Ishikawa (cell line): ENCODE measurements at regions not wholly inside any gene's neighbourhood (a gene's known extent, or its start where the extent isn't known, plus 50 kb on each side); places are given as distances from the start of the nearest gene placed in this dataset.

Experiments used
- TEAD4 ChIP-seq: IDR thresholded peaks from 2 replicates; pipeline ENCODE4 v1.6.1; 2012
- YY1 ChIP-seq: IDR thresholded peaks from 2 replicates; pipeline ENCODE4 v1.6.1; 2012; ENCODE audit warnings: low read depth
- TF ChIP-seq, protein P1 (sequence below): IDR thresholded peaks from 2 replicates; pipeline ENCODE4 v1.6.1; 2012

DNA sequence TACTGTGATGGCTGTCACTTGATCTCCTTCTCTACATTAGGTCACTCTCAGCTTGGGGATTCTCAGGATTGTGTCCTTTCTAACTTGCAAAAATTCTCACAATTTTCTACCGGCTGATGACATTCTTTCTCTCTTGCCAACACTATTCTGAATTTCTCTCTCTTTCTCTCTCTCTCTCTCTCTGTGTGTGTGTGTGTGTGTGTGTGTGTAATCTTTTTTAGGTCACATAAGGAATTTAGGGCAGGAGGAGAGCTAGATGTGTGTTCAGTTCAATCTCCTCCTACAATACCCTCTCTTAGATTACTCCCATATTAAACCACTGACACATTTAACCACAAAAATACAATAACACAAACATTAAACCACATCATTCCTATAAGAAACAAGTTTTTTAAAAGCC, 242.3 kb upstream of the NREP start:
- TF ChIP-seq, protein P1, sequence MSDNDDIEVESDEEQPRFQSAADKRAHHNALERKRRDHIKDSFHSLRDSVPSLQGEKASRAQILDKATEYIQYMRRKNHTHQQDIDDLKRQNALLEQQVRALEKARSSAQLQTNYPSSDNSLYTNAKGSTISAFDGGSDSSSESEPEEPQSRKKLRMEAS, result no peak
- TF ChIP-seq YY1, result no peak
- no peak for TF ChIP-seq TEAD4
